ENCODE measurements at regions not wholly inside any gene's neighbourhood (a gene's known extent, or its start where the extent isn't known, plus 50 kb on each side); places are given as distances from the start of the nearest gene placed in this dataset.

- ATAC-seq: no peak
These were observed 346.1 kb downstream of the SLITRK1 start for GRCh38 chr13:83536153-83536552.

GRCh38 chr13:83532809-83533208 is 349.5 kb downstream of the SLITRK1 start:
- BruUV-seq (replicated peaks): no TSS peak
- Histone ChIP-seq H3K4me3 (ENCODE audit: low read length) (no peak overlapping the region), H3K36me3 (ENCODE audit: low read depth, low read length) (no peaks in the 10 kb centered on the region), H3K27me3 (ENCODE audit: low read length) (no peaks in the 10 kb centered on the region), H2AFZ (ENCODE audit: low read length) (no peak overlapping the region), H4K20me1 (ENCODE audit: low read length) (no peaks in the 10 kb centered on the region), H3K9me3 (ENCODE audit: low read length) (no peaks in the 10 kb centered on the region), H3K27ac (ENCODE audit: low read length) (no peak overlapping the region), H3K9ac (ENCODE audit: low read length) (no peak overlapping the region), H3K4me2 (ENCODE audit: low read length) (no peak overlapping the region), H3K9me2 (replicated peaks; ENCODE audit: low read length) (no peaks in the 10 kb centered on the region), H3K79me2 (ENCODE audit: low read length) (no peaks in the 10 kb centered on the region), H3F3A (ENCODE audit: low read length, unreplicated experiment) (no peaks in the 10 kb centered on the region), H3K4me1 (ENCODE audit: insufficient read depth, low read length) (0 out of 2 replicates have a peak, but pooled peaks cover 3% of the 10 kb centered on the region)
- ChIA-PET CTCF (no interaction called here), POLR2A (ENCODE audit: unreplicated experiment) (no interaction called here)
- intact Hi-C loops (cut with micrococcal nuclease): no loop called here
- TF ChIP-seq EZH2phosphoT487 (IDR thresholded peaks at IDR 0.05; ENCODE audit: borderline replicate concordance, low read length) (no peak), EZH2 (IDR thresholded peaks at IDR 0.05; ENCODE audit: low read length, unreplicated experiment) (no peak), CTCF (conservative IDR thresholded peaks at IDR 0.05; ENCODE audit: low read depth, low read length) (no peak)
- no peak for ATAC-seq
- DNase-seq: no peak

More at GRCh38 chr13:83536153-83536552, 346.1 kb downstream of the SLITRK1 start:
- CTCF ChIA-PET: no interaction called here
- no peak overlapping the region for H3K9ac ChIP-seq (ENCODE audit: low read length)
- DNase-seq: no peak
- BruUV-seq (replicated peaks): no TSS peak
- H3K27me3 ChIP-seq (ENCODE audit: low read length): no peaks in the 10 kb centered on the region
- TF ChIP-seq EZH2 (IDR thresholded peaks at IDR 0.05; ENCODE audit: low read length, unreplicated experiment): no peak
- TF ChIP-seq CTCF (conservative IDR thresholded peaks at IDR 0.05; ENCODE audit: low read depth, low read length): no peak
- H4K20me1 ChIP-seq (ENCODE audit: low read length): no peaks in the 10 kb centered on the region
- H3K36me3 ChIP-seq (ENCODE audit: low read depth, low read length): no peaks in the 10 kb centered on the region
- no peaks in the 10 kb centered on the region for H3K79me2 ChIP-seq (ENCODE audit: low read length)
- intact Hi-C loops (cut with micrococcal nuclease): no loop called here
- H3K4me1 ChIP-seq (ENCODE audit: insufficient read depth, low read length): no peaks in the 10 kb centered on the region
- no peak overlapping the region for H2AFZ ChIP-seq (ENCODE audit: low read length)
- no peaks in the 10 kb centered on the region for H3F3A ChIP-seq (ENCODE audit: low read length, unreplicated experiment)
- H3K9me3 ChIP-seq (ENCODE audit: low read length): no peaks in the 10 kb centered on the region
- no peak overlapping the region for H3K4me2 ChIP-seq (ENCODE audit: low read length)
- H3K9me2 ChIP-seq (replicated peaks; ENCODE audit: low read length): no peaks in the 10 kb centered on the region
- no peak overlapping the region for H3K4me3 ChIP-seq (ENCODE audit: low read length)
- POLR2A ChIA-PET (ENCODE audit: unreplicated experiment): no interaction called here
- H3K27ac ChIP-seq (ENCODE audit: low read length): no peak overlapping the region

GRCh38 chr13:83531022-83531421 is 351.3 kb downstream of the SLITRK1 start:
- Histone ChIP-seq H3K36me3 (ENCODE audit: low read depth, low read length) (no peaks in the 10 kb centered on the region), H3K27me3 (ENCODE audit: low read length) (no peaks in the 10 kb centered on the region), H2AFZ (ENCODE audit: low read length) (no peak overlapping the region), H3K79me2 (ENCODE audit: low read length) (no peaks in the 10 kb centered on the region), H4K20me1 (ENCODE audit: low read length) (no peaks in the 10 kb centered on the region), H3F3A (ENCODE audit: low read length, unreplicated experiment) (no peaks in the 10 kb centered on the region), H3K9ac (ENCODE audit: low read length) (no peak overlapping the region), H3K4me2 (ENCODE audit: low read length) (no peak overlapping the region), H3K4me3 (ENCODE audit: low read length) (no peak overlapping the region), H3K27ac (ENCODE audit: low read length) (no peak overlapping the region), H3K4me1 (ENCODE audit: insufficient read depth, low read length) (0 out of 2 replicates have a peak, but pooled peaks cover 3% of the 10 kb centered on the region), H3K9me3 (ENCODE audit: low read length) (no peaks in the 10 kb centered on the region), H3K9me2 (replicated peaks; ENCODE audit: low read length) (no peaks in the 10 kb centered on the region)
- intact Hi-C loops (cut with micrococcal nuclease): no loop called here
- POLR2A ChIA-PET (ENCODE audit: unreplicated experiment): no interaction called here
- TF ChIP-seq EZH2 (IDR thresholded peaks at IDR 0.05; ENCODE audit: low read length, unreplicated experiment) (no peak), EZH2phosphoT487 (IDR thresholded peaks at IDR 0.05; ENCODE audit: borderline replicate concordance, low read length) (no peak), CTCF (conservative IDR thresholded peaks at IDR 0.05; ENCODE audit: low read depth, low read length) (no peak)
- CTCF ChIA-PET: no interaction called here
- BruUV-seq (replicated peaks): no TSS peak
- no peak for DNase-seq
- ATAC-seq: no peak
